NCI-H345 (cell line): ENCODE measurements at regions not wholly inside any gene's neighbourhood (a gene's known extent, or its start where the extent isn't known, plus 50 kb on each side); places are given as distances from the start of the nearest gene placed in this dataset.
A peak's percentile ranks its signal among the peaks of the same experiment; 100 is the strongest.
"Not testable (repeated sequence)": the region's sequence is repeated elsewhere in the genome, so short reads cannot be mapped to it uniquely, and the experiment has no call there.

Experiments used
- DNase-seq: peaks from one replicate; lab custom pipeline; 2025; lab: John Stamatoyannopoulos, UW

GRCh38 chr18:49694402-49694801, 118.9 kb downstream of the ACAA2 start:
- no peak for DNase-seq

DNA sequence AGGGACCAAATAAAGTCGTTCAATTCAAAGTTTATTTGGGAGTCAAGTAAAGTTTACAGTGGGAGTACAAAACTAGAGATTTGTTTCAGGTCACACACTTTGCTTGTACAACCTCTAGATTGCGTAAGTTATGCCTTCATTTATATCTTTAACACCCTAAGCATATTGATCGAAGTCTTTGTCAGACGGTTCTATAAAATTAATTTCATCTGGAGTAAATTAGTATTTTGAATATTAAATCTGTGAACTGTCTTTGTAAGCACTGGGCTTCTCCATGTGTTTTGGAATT, 119.7 kb downstream of the ACAA2 start:
- DNase-seq = no peak

DNA sequence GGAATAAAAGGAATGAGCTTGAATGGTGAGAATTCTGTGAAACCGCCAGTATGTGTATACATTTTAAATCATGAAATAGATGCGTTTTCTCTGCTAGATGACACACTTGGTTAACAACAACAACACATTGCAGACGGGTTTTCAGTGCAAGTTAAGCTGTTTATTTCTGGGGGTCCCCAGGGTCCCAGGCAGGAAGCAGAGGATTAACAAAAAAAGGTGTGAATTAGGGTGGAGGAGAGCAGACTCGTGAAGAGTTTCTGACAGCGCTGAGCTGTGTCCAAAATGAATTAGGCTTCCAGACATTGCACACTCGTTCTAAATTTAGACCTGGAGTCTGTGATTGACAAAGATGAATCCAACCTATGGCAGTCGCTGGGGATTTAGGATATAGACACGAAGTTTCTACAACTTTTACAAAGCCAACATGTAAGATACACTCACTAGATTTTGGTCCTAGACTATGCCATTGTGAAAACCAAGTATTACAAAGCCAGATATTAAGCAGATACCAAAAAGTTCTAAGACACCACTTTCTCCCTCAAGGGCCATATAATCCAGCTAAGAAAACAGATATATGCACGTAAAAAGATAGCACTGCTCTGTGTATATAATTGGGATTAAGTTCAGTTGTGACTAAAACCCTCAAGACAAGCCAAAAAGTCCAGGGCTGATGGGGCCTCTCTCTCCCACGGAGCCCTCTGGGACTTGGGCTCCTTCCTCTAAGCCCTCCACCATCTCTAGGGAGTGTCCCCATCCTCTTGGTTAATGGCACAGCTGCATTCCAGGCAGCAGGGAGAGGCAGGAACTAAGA, 120.2 kb downstream of the ACAA2 start:
- no peak for DNase-seq

DNA sequence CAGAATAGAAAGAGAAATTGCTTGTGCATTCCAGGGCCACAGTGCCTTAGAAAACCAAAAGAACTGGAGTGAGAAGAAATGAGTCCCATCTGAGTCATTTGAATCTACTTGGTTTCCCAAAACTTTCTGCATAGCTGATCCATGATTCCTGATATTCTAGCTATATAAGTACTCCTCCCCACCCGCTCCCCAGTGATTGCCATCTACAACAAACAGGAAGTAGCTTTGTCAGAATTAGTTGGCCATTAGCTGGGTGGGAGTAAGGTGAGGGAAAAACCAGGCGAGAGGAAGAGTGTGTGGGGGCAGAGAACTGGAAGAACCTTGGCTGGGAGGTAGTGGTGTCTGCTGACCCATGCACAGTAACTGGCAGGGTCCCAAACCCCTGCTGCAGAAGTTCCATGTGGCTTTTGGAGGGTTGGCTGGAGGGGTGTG, 122.1 kb downstream of the ACAA2 start:
- DNase-seq = no peak

DNA sequence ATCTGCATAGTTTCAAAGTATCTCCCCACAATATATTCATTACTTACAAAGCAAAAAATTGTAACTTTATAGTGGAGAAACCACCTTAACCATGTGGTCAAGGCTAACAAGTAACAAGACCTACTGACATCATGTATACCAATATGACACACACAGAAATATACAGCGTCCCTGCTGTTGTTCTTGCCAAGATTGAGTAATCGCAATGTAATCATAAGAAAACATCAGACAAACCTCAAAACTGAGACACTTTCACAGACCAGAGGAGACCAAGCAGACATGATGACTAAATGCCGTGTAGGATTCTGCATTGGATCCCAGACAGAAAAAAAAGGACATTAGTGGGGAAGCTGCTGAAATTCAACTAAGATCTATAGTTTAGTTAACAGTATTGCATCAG, 123.0 kb downstream of the ACAA2 start:
- no peak for DNase-seq

DNA sequence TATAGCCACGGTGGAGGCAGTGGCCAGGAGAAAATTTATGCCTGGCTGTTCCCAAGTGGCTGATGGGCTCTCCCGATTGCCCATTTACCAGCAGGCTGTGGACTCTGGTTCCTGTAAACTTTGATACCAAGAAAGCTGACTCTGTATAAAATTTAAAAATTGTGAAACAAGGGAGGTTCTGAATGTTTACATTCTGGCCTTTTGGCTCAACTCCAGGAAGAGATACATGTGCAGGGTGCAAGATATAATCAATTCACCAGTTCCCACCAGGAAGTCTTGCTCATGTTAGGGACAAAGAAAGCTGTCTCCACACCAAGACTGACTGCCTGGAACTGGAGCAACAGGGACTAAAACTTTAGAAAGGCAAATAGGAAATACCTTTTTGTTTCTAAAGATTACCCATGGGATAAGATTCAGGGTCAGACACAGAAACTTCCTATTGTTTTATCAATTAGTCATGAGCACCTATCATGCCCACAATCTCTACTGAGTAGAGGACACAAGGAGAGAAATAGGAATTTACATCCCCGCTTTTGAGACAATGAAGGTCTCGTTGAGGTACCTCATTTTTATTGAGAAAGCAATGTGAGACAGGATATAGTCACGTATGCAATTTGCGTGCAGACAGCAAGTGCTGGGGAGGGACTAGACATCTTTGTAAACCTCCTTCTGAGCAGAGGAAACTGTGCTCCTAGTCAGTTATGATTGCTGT, 123.5 kb downstream of the LIPG start:
- DNase-seq = no peak

DNA sequence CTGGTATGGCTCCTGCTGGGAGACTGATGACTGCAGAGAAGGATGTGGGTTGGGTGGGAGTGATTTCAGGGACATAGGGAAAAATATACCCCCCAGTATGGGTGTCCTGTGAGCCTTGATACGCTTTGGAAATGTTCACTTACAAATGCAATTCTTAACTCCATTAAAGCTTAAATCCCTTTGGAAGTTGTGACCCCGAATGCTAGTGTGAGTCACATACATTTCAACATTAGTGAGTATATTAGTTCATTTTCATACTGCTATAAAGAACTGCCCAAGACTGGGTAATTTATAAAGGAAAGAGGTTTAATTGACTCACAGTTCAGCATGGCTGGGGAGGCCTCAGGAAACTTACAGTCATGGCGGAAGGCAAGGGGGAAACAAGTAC, 120.9 kb downstream of the LIPG start:
- DNase-seq = not testable (repeated sequence)

- DNase-seq = no peak
These were observed 120.4 kb downstream of the LIPG start for GRCh38 chr18:49682173-49682802.

- DNase-seq = peak; percentile 79
These were observed 119.5 kb downstream of the LIPG start for GRCh38 chr18:49681387-49681786.

DNA sequence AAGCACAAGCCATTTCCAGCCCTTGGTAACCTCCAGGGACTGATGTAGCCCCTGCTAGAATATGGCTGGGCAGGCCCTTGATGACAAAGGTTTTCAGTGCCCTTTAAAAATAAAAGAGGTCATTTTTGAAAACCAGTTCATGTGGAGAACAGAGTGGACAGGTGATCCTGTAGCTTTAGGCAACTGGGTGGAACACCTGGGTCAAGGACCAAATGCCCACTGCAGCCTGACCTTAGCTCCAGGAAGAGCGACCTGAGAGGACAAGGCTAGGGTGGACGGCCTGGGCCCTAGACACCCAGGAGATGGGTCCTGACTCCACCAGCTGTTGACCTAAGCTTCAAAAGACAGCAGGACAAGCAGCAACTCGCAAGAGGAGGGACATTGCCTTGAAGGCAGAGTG, 116.6 kb downstream of the LIPG start:
- no peak for DNase-seq

GRCh38 chr18:49677762-49678413, 116.0 kb downstream of the LIPG start:
- no peak for DNase-seq

- DNase-seq = no peak
These were observed 115.2 kb downstream of the LIPG start for GRCh38 chr18:49677081-49677480.

DNA sequence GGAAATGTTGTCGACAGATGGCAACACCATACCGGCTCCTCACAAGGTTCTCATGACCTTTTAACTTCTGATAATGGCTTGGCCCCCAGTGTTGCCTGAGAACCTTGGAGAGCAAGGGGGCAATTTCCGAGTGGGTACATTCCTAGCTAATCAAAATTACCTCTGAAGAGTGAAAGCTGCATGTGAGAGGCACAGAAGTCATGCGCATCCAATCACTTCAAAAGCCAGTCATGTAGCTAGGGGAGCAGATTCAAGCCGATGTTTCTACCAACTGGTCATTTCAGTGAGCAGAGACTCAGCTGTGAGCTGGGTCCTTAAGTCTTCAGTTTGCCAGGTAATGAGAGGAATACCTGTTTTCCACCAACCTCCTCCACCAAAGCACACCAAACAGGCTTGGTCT, 111.4 kb downstream of the LIPG start:
- no peak for DNase-seq

GRCh38 chr18:49672853-49673252, 111.0 kb downstream of the LIPG start:
- no peak for DNase-seq

- DNase-seq = peak; percentile 19
These were observed 107.5 kb downstream of the LIPG start for GRCh38 chr18:49669403-49669802.

DNA sequence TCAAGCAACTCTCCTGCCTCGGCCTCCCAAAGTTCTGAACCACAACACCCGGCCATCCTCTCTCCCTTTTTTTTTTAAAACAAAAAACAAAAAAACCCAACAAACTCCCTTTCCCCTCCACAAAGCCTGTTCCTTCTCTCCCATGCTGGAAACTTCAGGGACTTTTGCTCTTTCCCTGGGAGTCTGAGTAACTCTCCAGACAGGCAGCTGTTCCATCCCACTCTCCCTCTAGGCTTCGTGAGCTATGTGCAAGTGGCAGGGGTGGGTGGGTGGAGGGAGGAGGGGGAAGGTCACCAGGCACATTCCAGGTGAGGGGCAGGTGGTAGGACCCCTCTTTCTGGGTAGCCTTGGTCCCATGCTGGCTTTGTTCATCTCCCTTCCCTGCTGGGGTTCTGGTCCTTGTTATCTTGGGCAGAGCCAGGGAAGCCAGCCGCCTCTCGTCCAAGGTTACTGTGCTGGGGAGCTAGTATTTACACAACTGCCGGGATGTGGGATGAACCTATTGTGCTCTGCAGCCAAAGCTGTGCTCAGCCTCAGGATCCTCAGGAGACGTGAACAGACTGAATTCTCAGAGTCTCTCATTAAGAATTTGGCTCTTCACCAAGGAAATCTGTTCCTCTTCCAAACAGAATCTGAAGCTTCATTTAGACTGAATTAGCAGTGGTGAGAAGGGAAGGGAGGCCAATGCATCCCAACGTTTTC, 106.9 kb downstream of the LIPG start:
- peak; percentile 74 for DNase-seq

GRCh38 chr18:49667462-49667861, 105.6 kb downstream of the LIPG start:
- no peak for DNase-seq

GRCh38 chr18:49666045-49666775, 104.4 kb downstream of the LIPG start:
- DNase-seq = no peak

GRCh38 chr18:49663899-49664890, 102.3 kb downstream of the LIPG start:
- no peak for DNase-seq

GRCh38 chr18:49662506-49662905, 100.6 kb downstream of the LIPG start:
- no peak for DNase-seq
